GM19240 (cell line): ENCODE measurements at regions not wholly inside any gene's neighbourhood (a gene's known extent, or its start where the extent isn't known, plus 50 kb on each side); places are given as distances from the start of the nearest gene placed in this dataset.
"Not testable (repeated sequence)": the region's sequence is repeated elsewhere in the genome, so short reads cannot be mapped to it uniquely, and the experiment has no call there.

Experiments used
- DNase-seq: peaks from one replicate; pipeline ENCODE4 v3.0.0; 2011; ENCODE audit warnings: low spot score; ENCODE audit not compliant: insufficient read length

DNA sequence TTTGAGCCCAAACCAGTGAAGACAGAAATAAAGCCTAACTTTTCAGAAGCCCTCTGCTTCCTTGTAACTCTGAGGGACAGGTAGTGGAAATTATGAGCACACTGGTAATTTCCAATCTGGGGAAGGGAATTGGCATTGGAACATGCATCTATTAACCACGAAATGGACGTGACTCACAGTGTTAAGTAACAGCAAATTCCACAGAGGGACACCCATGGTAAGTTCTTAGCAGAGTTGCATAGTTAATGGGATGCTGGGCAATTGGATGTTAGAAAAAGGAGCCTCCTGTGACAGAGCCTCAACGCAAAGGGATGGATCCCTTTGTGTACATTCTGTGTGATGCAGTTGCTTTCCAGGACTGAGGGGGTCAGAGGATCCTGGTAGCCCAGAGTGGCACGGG lies 168.6 kb downstream of the SEMA6D start:
- no peak for DNase-seq

DNA sequence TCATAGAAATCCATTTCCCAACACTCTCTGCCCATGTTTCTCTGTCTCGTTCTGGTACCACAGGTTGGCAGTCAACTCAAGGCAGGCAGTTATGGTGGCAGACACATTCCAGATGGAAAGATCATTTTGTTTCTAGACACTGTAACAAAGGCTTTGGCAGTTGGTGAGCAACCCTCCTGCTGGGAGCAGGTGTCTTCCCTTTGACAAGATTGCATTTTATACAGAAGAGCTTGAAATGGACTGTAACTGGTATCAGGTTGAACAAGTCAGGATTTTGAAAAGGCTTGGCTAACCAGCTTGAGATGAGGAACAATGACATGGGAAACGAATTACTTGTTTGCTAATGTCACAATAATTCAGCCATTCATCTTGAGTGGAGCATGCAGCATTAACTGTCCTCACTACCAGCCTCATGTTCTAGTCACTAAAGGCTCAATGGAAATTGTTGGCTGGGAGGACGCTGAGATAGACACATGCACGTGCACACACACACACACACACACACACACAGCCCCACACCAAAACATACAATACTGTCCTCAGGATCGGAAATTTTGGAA lies 170.0 kb downstream of the SEMA6D start:
- no peak for DNase-seq

DNA sequence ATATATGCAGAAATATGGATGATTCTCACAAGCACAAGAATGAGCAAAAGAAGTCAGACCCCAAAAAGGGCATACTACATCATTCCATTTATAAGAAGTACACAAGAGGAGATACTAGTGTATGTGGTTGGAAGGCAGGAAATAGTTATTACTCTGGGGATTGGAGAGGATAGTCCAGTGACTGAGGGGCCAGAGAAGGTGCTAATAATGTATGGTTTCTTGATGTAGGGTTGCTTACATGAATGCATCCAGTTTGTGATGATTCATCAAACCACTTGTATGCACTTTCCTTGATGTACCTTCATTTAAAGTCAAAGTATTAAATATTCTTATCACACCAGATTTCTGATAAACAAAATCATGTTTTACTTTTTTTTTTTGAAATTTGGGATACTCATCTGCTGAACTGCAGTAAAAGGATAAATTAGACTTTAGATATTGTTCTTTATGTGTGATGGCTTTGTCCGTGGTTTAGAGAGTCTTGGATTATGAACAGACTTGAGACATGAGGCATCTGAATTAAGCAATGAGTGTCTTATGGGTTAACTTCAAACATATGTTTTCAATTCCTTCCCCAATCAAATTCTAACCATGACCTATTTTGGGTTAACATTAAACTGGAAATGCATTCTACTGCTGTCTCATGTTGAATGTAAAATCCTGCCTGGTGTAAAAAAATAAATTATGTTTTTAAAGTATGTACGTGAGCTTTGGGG lies 171.2 kb downstream of the SEMA6D start:
- DNase-seq = no peak

DNA sequence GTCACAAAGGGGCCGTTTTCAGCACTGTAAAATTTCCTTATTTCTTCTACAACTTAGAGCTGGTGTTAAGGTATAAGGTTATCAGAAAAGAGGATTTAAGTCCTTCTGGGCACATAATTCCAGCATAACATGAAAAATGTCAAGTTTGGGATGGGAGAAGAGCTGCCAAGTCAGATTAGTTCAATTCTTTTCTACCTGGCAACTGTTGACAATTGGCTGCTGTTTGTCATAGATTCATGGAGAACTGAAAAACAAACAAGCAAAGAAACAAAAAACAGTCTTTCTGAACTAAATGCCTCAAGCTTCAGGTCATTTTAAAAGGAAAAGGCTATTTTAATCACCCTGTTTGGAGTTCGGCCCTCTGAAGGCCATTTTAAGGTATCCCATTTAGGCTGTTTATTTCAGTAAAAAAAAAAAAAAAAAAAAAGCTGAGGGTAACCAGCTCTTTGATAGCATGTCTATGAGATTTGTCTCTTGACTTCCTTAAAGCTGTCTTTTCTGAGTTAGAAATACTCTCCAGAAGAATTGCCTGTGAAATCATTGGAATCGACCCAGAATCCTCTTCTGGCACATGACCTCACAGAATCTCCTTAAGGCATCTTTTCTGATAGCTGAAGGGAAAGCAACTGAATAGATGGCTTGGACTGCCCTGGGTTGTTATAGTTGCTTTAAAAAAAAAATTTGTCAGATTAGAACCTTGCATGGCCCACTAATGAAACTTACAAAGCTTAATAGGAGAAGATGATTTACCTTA lies 173.3 kb downstream of the SEMA6D start:
- no peak for DNase-seq

DNA sequence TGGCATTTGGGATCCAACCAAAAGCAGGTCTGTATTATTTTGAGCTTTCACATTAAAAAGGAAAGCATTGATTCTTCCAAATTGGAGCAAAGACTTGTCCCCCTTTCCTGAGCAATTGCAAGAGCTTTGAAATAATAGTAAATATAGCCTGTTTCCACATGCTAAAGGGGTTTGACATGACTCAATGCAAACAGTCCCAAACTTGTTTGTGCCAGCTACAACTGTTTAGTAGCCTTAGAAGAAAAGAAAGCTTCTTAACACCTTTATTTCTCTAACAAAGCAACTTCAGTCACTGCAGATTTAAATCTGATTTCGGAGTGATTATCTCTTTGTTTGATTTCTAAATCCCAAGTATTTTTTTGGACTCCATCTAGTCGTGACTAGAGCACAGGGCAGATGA lies 180.2 kb downstream of the SEMA6D start:
- no peak for DNase-seq

DNA sequence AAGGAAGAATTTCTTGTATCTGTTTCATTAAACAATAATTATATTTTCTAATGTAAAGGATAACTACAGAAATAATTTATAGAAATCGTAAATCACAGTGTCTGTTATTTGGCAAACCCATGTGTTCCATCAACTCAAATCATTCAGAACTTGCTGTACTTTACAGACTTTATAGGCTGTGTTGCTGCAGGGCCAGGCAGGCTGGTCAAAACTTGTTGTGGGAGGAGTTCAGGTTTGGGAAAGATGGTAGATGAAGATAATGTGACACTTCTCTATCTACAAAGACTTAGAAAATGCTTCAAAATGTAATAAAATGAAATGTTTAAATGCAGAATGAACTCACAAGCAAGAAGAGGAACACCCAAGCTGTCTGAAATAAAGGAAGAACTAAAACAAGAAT lies 183.4 kb downstream of the SEMA6D start:
- DNase-seq = no peak

DNA sequence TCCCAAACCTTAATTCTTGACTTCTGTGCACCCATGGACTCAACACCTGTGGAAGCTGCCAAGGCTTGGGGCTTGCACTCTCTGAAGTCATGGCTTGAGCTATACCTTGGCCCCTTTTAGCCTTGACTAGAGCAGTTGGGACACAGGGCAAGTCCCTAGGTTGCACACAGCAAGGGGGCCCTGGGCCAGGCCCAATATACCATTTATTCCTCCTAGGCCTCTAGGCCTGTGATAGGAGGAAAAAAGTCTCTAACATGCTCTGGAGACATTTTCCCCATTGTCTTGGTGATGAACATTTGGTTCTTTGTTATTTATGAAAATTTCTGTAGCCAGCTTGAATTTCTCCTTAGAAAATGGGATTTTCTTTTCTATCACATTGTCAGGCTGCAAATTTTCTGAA lies 186.1 kb downstream of the SEMA6D start:
- DNase-seq = no peak

DNA sequence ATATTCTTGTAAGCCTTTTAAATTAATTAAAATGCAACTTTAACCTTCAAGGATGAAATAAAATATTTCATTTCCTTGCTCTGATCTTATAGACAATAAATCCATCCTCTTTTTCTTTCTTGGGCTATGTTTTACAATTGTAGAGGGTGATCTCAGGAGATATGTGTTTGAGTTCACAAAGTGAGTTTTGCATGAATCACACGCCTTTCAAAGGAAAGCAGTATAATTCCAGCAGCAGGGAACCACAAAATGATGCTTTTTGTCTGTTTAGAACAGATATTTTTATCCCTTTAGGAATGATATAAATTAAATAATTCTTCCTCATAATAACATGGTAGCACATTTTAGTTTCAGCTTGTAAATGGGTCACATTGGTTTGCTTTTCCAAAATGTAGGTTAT lies 191.2 kb downstream of the SEMA6D start:
- no peak for DNase-seq

DNA sequence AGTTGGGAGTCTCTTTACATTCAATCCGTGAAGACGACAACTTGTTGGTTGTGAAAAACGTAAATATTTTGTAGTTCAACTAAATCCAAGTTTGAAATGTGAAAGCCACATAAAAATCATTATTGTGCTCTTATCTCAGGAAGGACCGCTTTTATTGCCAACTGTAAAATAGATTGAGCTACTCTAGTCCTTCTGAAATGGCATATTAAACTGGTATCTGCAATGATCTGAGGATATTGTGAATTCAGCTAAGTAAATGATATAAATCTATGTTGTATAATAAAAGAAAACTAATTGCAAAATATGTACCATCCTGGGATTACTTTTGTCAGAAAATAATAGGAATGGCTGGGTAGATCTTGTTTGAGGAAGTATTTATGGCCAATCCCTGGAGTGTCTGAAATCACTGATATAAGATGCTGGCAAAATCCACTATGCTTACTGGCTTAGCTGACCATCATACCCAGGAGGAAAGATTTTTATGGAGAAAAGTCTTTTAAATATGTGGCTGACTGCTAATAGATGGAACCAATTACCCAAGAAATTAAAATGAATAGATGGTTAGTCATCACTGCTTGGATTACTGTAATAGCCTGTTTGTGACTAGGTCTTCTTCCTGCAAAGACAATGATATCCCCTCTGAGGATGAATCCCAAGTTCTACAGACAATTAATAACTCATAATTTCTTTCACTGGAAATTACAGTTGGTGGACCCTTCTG lies 191.8 kb downstream of the SEMA6D start:
- DNase-seq = no peak

DNA sequence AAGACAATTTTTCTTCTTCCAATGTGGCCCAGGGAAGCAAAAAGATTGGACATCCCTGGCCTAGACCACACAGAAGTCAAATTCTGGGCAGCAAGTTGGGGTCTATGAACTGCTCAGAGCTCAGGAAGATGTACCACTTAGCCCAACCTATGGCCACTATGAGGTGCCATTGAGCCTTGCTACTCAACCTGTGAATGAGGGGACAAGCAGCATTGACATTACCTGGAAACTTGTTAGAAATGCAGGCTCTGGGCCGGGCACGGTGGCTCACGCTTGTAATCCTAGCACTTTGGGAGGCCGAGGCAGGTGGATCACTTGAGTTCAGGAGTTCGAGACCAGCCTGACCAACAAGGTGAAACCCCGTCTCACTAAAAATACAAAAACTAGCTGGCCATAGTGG lies 195.6 kb downstream of the SEMA6D start:
- DNase-seq = not testable (repeated sequence)

DNA sequence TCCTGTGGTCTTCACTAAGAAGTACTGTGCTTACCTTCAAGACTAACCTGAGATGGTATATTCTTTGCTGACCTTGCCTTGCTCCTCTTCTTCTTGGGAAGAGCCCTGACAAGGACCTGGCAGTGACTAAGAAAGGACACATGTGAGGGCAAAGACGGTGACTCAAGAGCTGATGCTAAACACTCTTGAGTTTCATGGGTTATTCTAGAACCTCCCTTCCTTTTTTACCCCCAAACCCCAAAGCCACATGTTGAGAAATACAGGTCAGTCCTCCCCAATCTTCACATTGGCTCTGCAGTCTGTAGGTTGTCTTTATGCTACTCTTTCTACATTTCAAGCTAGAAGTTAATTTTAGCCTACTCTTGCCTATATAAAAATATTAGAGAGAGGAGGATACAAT lies 200.6 kb downstream of the SEMA6D start:
- no peak for DNase-seq

DNA sequence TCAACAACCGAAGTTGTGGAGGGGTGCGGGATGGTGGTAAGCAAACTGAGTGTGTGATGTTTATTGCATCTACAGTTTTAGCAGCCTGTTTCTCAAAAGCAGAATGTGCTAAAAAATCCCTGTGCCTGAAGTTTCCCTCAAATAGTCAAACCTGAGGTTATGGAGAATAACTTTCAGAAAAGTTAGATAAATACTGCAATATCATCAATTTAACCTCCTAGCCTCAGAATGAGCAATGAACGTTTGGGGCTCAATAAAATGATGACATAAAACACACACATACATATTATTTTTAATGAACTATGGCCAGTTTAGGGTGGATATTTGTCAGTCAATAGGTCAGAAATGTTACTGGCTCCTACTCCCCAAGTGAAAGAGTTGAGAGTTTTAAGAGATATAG lies 201.6 kb downstream of the SEMA6D start:
- no peak for DNase-seq

DNA sequence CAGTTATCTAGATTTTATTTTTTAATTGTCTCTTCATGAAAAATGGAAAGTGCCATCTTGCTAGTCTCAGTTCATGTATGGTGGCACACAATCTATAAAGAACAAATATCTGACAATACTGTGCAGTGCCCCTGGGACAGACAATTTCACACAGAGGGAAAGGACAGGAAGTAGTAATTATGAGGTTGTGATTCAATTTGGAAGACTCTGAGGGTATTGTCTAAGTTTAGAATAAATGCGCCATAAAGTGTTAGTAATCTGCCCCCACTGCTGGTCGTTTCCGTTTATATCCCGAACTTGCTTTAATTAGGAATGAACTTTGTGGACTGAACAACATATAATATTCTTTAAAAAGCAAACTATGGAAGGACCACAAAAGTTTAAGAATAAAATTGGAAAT lies 196.4 kb upstream of the SLC24A5 start:
- no peak for DNase-seq

DNA sequence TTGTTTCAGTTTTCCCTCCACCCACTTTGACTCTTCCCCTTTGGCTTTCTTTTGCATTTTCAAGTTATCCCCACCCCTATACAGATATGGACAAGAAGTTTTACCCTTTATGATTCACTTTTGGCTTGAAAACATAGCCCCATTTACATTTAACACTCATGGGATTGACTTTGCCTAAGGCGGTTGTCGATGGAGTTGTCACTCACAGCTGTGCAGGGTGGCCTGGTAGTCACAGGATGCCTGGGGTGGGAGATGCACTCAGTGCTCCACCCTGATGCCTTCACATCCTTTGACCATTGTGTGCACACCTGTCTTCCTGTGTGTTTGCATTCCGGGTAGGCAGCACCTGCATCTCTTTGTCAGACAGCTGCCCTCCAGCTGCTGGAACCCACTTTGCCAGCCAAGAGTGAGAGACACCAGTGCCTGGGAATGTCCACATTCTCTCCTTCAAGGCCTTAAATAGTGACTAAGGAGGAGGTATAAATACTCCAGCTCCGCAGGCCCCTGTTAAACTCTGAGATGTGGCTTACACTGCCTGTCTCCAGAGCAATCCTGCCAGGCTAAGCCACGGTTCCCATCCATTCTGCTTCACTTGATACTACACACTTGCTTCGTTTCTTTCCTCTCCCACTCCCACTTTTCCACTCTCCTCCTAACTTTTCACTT lies 191.5 kb upstream of the SLC24A5 start:
- no peak for DNase-seq

DNA sequence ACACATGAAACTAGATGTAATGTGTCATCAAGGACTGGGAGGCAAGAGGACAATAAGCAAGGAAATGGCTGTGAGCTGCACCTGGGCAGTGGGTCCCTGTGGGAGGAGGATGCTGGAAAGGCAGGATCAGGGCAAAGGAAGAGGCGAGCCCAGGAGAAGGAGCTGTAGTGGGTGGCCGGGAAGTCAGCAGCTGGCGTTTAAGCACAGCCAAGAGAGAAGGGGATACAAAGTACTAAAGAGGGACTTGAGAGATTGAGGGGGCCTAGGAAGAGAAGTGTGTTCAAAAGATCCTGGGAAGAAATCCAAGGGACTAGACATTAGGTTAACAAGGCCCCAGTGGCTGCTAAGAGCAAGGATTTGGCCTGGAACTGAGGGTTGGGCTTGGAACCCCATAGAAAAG lies 188.5 kb upstream of the SLC24A5 start:
- DNase-seq = no peak

DNA sequence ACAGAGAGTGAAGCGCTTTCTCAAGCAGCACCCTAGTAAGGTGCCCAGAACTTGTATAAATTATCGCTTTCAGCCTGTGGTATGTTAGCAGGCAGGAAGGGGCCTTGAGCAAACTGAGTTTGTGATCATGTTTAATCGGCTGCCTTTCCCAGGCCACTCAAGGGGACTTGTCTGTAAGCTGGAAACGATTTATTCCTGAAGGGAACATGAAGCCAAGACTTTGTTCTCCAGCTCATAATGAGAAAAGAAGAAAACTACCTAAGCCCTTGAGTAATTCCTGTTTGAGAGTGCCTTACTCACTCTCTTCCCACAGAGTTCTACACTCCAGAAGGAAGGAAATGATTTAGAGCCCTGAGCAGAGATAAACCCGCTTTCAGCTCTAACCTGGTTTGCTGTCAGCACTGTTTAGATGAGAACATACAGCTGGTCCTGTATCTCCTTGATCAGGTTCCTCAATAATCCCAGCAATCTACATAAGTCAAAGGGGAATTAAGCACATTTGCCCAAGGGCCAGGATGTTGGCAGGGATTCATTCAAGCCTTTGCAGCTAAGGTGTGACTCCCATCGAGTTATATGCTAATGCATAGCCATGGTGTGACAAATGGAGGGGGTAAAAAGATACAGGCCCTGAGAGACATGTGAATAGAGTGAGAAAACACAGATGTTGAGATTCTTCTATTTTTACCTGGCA lies 187.7 kb upstream of the SLC24A5 start:
- DNase-seq = no peak

DNA sequence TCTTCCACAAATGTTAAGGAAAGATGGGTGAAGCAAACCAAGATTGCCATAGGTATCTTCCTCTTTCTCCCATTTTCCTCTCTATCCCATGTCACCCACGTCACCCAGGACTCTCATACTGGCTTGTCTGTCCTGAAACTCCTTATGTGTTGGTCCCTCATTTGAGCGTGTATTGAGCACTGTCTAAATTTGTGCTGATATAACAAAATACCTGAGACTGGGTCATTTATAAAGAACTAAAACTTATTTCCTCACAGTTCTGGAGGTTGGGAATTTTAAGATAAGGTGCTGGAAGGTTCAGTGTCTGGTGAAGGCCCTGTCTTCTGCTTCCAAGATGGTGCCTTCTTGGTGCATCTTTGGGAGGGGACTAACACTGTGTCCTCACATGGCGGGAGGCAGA lies 186.9 kb upstream of the SLC24A5 start:
- no peak for DNase-seq

DNA sequence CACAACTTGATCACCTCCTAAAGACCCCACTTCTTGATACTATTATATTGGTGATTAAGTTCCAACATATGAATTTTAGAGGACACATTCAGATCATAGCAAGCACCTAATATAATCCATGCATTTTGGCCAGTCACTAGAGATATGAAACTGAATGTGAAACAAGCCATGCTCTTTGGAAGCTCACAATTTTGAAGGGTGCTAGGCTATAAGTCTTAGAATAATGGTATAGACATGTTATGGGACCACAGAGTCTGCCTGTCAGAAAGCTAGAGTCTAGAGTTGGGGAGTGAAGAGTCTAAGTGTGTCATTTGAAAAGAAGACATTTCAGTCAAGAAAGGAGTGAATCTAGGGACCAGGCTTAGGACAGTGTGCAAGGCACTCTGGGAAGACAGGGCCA lies 186.4 kb upstream of the SLC24A5 start:
- DNase-seq = no peak

DNA sequence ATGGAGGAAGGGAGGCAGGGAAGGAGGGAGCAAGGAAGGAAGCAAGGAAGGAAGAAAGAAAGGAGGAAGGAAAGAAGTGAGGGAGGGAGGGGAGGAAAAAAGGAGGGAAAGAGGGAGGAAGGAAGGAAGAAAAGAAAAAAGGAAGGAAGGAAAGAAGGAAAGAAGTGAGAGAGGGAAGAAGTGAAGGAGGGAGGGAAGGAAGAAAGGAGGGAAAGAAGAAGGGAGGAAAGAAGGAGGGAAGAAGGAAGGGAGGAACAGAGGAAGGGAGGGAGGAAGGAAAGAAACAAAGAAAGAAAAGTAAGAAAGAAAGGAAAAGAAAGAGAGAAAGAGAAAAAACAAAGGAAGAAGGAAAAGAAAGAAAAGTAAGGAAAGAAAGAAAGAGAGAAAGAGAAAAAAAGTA lies 183.0 kb upstream of the SLC24A5 start:
- no peak for DNase-seq

DNA sequence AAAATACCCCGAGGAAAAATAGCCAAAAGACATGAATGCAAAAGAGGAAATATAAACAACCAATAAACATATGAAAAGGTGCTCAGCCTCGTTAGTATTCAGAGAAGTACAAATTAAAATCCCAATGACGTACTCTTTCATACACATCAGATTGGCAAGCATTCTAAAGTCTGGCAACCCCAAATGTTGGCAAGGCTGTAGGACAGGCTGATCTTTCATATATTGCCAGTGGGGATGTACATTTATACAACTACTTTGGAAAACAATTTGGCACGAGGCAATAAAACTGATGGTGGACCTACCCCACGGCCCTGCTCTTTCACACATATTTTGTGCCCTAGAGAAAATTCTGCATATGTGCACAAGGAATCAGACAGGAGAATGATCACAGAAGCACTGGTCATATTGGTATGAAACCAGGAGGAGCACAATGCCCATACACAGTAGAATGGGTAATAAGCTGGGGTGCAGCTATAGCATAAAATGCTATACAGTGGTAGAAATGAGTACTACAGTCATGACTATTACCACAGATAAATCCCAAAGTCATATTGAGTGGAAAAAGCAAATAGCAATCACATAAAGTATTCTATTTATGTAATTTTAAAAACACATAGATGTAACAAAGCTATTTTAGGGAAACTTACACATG lies 176.0 kb upstream of the SLC24A5 start:
- no peak for DNase-seq
